ENCODE measurements at regions not wholly inside any gene's neighbourhood (a gene's known extent, or its start where the extent isn't known, plus 50 kb on each side); places are given as distances from the start of the nearest gene placed in this dataset.

- no peak for FAIRE-seq
- no peak for DNase-seq (ENCODE audit: extremely low spot score, insufficient read length, low read depth)
Measured at GRCh38 chr15:61685534-61685933, 374.7 kb downstream of the VPS13C start.

DNA sequence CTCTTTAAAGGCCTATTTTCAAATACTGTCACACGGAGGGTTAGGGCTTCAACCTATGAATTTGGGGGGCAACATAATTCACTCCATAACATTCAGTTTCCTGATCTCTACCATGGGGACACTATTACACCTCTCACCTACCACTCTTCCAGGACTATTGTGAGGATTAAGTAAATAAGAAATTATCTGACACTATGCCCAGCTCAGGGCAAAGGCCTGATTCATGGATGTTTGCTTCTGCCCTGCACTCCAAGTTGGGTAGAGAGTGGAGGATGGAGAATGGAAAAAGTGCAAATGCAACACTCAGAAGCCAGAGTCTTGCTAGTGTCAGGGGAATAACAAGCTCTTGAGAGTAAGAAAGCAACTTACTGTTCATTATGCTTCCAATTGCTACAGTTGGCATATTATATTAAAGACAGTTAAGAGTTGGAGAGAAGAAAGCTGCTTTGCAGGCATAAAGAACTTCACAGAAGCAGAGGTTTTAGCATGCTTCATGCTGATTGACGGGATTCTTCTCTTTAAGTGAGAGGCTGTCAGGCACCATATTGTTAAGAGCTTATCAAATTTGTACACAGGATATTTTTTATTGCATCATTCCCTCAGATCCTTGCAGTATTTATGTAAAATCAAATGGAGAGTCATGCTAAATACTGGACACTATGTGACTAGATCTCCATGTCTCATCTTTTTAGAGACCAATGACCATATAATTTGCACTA is 375.3 kb downstream of the VPS13C start:
- FAIRE-seq (no peak), DNase-seq (ENCODE audit: extremely low spot score, insufficient read length, low read depth) (no peak)

DNA sequence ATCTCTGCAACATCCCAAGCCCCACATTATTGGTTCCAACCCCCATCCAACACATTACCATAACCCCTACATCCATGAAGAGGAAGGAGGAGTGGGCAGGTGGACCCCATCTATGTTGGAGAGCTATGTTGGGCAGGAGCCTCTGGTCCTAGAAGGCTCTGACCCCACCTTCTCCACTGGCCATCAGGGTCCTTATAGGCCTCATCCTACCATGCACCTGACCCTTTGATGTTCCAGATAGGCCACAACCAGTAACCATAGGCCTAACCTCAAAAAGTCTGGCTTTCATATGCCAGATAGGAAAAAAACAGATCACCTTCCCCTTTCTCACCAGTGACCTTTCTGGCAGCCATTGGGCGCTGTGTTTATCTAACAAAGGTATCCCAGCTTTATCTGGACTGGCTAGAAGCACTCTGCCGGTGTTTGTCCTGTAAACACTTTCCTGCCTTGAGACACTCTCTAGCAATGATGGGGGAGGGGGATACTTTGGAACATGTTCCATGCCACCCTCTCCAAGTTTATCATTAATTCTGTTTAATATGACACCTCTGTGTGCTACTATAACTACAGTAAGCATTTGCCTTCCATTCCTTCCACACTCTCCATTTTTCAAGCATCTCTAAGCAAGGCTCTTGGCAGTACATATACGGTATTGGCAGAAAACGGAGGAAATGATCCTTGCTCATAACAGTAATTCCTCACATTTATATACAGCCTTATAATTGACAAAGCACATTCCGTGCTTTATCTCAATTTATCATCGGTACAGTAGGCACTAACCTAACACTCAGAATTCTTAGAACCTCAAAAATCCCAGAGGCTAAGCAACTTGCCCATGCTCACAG is 377.1 kb downstream of the VPS13C start:
- DNase-seq (ENCODE audit: extremely low spot score, insufficient read length, low read depth) (no peak), FAIRE-seq (no peak)

- DNase-seq (ENCODE audit: extremely low spot score, insufficient read length, low read depth) (no peak), FAIRE-seq (no peak)
Measured at GRCh38 chr15:61681676-61682075, 378.6 kb downstream of the VPS13C start.

- FAIRE-seq (no peak), DNase-seq (ENCODE audit: extremely low spot score, insufficient read length, low read depth) (no peak)
Measured at GRCh38 chr15:61681038-61681418, 379.2 kb downstream of the VPS13C start.

DNA sequence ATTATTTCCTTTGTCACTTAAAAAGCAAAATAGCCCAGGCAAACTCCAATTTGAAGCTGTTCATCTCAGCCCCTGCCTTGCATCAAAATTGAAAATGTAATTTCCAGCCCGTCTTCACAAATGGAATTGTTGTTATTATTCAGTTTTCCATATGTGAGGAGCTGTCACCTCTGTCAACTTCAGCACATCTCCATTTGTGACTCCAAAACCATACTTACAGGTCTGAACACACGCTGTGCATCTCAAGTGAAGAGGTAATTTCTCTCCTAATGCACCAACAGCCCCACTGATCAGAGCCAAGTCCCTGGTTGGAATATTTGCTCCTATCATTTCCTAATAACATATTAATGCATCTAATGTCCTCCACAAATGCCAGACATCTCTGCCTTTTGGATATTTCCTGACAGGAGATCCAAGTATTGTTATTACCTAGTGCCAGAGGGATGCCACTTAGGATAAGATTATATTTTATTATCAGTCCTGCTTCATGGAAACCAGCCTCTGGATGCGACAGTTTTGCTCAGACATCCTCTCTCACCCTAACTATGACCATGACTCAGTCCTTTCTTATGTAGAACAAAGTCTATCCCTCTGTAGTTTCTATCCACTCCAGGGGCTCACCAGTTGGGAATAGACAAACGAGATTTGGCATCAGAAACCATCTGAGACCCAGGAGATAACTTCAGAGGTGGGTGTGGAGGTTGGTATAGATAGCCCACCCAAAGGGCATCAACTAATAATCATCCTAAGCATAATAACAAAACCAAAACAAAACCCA is 379.8 kb downstream of the VPS13C start:
- FAIRE-seq (no peak), DNase-seq (ENCODE audit: extremely low spot score, insufficient read length, low read depth) (no peak)

DNA sequence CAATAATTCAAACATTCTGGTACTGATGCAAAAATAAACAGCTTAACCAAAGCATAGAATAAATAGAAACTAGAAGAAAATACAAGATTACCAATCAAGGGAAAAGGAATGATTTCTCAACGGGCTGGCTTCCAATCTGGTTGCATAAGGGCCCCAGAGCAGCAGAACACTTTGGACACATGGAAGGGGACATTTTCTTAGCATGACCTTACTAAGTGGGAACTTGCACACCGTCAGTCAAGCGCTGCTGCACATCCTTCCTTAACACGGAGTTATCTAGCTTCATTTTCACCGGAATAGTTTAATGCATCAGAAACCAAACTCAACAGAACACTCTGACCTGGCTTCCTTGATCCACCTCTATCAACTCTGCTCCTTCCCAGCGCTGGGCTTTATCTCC is 388.5 kb downstream of the VPS13C start:
- DNase-seq (ENCODE audit: extremely low spot score, insufficient read length, low read depth) (no peak), FAIRE-seq (no peak)

- FAIRE-seq (no peak), DNase-seq (ENCODE audit: extremely low spot score, insufficient read length, low read depth) (no peak)
Measured at GRCh38 chr15:61668444-61668843, 391.8 kb downstream of the VPS13C start.

DNA sequence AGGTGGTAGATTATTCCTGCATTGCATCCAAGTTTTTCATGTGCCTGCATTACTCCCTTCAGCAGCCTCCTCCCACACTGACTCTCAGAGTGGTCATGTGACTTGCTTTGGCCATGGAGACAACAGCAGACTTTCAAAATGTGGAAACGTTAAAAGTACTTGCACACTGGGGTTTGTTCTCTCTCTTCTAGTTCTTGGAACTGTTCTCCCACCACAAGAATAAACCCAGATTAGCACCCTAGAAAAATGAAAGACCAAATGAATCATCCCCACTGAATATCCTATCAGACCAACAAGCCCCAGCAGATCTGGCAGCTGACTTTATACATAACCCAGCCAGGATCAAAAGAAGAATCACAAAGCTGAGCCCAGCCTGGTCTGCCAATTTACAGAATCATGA is 398.5 kb downstream of the VPS13C start:
- DNase-seq (ENCODE audit: extremely low spot score, insufficient read length, low read depth) (no peak), FAIRE-seq (no peak)

DNA sequence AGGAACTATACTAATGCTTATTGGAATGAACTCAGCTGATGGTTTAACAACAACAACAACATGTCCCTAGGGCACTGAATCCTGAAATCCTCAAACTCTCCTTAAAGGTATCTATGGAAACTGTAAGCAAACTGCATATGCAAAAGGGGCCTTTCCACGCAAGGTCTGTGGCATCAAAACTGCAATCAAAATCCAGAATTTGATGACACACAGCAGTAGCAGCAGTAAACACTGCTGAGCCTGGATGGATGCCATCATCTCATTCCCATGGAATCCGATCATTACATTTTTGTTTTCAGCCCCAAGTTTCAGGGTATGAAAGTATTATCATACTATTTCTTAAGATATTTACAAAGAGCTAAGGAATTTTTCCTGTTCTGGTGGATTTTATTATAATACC is 399.7 kb downstream of the VPS13C start:
- FAIRE-seq (no peak), DNase-seq (ENCODE audit: extremely low spot score, insufficient read length, low read depth) (no peak)

DNA sequence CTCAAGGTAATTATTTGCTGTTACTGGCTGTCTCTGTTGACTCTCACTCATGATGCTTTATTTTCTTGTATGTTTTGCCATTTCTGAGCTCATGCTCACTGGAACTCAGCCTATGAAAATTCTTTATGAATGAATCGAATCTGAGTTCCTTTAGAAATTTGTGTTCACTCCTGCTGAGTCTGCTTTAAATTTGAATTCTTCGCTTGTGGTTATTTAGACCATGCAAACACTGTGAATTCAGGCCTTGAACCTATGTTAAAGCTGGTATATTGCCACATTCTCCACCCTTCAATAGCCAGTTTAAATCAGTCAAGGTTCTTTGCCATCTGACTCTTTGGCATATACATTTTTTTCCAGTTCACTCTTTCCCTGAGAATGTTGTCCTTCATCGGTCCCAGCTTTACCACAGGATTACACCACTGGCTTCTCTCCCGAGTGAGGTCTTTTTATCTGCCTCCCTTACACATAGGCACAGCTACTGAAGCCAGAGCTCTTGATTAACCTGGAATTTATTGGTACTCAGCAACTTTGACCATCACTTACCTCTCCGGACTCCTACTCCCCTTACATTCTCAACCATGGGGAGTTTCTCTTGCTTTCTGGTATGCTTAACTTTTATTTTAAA is 400.6 kb downstream of the VPS13C start:
- no peak for DNase-seq (ENCODE audit: extremely low spot score, insufficient read length, low read depth)
- no peak for FAIRE-seq

DNA sequence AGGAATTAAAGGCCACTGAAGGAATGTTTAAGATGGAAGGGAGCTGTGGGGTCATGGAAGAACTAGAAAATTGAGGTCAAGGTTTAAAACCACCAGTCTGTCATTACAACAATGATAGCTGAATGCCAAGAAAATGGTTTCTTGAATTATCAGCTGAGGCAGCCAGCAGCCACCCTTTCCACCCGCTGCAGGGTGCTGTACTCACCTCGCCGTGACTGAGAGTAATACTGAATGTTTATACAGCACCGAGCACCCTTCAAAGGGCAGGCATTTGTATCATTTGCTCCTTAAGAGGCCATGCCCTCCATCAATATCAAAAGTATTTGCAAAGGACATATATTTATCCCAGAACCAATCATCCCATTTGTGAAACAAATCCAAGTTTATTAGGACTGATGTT is 402.8 kb downstream of the VPS13C start:
- DNase-seq (ENCODE audit: extremely low spot score, insufficient read length, low read depth) (no peak), FAIRE-seq (no peak)

- FAIRE-seq (no peak), DNase-seq (ENCODE audit: extremely low spot score, insufficient read length, low read depth) (no peak)
Measured at GRCh38 chr15:61656391-61656790, 403.9 kb downstream of the VPS13C start.

DNA sequence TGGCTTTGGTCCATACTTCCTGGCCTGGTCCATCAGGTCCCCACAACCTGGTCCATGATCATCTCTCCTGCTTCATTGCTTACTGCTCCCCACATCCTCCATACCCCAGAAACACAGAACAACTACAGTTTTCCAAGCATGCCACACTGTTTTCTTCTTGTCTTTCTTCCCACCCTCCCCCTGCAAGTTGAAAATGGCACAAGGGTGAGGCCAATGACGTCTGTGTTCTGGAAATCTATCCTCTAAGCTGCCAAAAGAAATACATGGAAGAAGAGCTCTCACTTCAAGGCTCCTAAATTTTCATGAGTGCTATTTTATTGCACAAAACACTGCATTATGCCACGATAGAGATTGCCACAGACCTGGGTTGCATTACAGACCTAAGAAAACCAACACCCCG is 404.4 kb downstream of the VPS13C start:
- DNase-seq (ENCODE audit: extremely low spot score, insufficient read length, low read depth) (no peak), FAIRE-seq (no peak)

- DNase-seq (ENCODE audit: extremely low spot score, insufficient read length, low read depth), result no peak
- no peak for FAIRE-seq
Measured at GRCh38 chr15:61654918-61655317, 405.3 kb downstream of the VPS13C start.

DNA sequence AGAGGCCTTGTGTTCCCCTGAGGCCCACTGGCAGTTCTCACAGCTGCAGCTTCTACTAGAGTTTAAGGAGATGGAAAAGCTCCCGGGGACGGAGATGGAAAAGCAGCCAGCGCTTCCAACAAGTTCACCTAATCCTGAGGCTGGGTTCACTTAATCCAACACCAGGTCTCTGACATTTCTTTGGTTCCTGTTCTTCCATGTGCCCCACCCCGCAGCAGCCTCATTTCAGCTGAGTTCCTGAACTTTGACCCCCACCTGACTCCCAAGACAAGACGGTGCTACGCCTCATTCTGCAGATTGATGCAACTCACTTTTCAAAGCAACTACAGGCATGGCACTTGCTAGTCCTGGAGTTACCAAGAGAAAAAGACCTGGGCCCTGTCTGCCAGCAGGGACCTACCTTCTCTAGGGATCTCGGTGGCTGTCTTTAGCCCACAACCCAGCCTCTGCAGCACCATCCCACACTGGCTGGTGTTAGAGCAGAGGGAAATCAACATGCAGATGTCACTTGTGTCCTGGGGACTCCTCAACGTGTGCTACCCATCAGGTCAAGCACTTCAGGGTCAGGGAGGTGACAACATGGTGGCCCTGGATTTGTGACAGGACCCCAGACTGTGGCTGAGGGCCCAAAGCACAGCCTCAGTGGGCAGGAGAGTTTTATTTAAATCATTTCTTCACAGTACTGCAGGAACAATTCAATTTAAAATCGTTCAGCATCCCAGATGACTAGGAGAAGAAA is 406.1 kb downstream of the VPS13C start:
- DNase-seq (ENCODE audit: extremely low spot score, insufficient read length, low read depth) (no peak), FAIRE-seq (no peak)

GRCh38 chr15:61653110-61653509 is 407.1 kb downstream of the VPS13C start:
- FAIRE-seq (no peak), DNase-seq (ENCODE audit: extremely low spot score, insufficient read length, low read depth) (no peak)

- FAIRE-seq (no peak), DNase-seq (ENCODE audit: extremely low spot score, insufficient read length, low read depth) (no peak)
Measured at GRCh38 chr15:61651267-61651666, 409.0 kb downstream of the VPS13C start.

- no peak for FAIRE-seq
Measured at GRCh38 chr15:61649046-61649445, 411.2 kb downstream of the VPS13C start.

DNA sequence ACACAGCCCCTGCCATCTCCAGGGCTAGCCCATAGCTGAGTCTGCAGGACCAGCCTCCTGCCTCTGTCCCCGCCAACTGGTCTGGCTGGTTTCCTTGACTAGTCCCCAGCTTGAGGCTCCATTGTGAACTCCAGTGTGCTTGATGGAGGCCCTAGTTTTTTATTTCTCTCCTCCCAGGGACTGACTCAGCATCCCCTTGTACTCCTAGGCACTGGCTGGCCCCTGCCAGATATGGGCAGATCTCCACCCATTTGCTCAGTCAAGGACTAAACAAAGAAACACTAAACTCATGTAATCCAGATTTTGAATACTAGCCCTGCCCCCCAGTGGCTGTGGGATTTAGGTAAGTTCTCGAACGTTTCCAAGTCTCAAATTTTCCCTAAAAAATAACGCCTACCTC is 415.4 kb upstream of the RORA start:
- FAIRE-seq, result no peak
- DNase-seq (ENCODE audit: extremely low spot score, insufficient read length, low read depth), result no peak

More at GRCh38 chr15:61649046-61649445, 411.2 kb downstream of the VPS13C start:
- DNase-seq (ENCODE audit: extremely low spot score, insufficient read length, low read depth), result no peak

Measured in GM18507 (cell line).